ENCODE measurements at regions not wholly inside any gene's neighbourhood (a gene's known extent, or its start where the extent isn't known, plus 50 kb on each side); places are given as distances from the start of the nearest gene placed in this dataset.

DNA sequence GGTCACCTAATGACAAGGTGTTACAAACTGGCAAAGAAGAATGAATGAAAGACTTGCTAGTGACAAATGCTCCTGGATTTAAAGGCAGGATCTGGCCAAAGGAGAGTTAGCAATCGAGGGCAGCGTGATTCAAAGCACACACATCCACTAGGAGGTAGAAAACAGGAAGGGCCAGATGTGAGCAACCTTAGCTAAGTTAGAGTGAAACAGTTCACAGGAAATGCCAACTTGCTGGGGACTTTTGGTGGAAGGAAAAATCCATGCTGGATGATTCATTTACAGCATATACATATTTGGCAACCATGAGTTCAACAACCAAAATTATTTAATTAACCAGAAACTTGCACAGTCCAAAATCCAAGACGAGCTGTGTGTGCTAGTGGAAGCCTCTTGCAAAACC lies 276.9 kb downstream of the PTTG2 start:
- no peak overlapping the region for H3K4me3 Mint-ChIP-seq
- peaks cover 10% of the 10 kb centered on the region for H3K4me1 Mint-ChIP-seq (ENCODE audit: low read depth)
- no peaks in the 10 kb centered on the region for H3K9me3 Mint-ChIP-seq
- H3K36me3 Mint-ChIP-seq (ENCODE audit: low read depth), result no peaks in the 10 kb centered on the region
- H3K27me3 Mint-ChIP-seq, result peaks cover 4% of the 10 kb centered on the region
- no peak overlapping the region for H3K27ac Mint-ChIP-seq

DNA sequence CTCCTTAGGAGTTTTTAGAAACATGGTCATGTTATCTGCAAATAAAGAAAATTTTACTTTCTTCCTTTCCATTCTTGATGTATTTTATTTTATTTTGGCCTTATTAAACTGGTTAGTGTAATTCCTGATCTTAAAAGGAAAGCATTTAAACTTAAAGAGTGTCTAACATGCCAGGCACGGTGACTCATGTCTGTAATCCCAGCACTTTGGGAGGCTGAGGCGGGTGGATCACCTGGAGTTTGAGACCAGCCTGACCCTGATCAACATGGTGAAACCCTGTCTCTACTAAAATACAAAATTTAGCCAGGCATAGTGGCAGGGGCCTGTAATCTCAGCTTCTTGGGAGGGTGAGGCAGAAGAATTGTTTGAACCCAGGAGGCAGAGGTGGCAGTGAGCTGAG lies 281.3 kb downstream of the PTTG2 start:
- Mint-ChIP-seq H3K9me3 (no peaks in the 10 kb centered on the region), H3K4me1 (ENCODE audit: low read depth) (peaks cover 3% of the 10 kb centered on the region), H3K36me3 (ENCODE audit: low read depth) (no peaks in the 10 kb centered on the region), H3K27ac (no peak overlapping the region), H3K27me3 (no peaks in the 10 kb centered on the region), H3K4me3 (no peak overlapping the region)

DNA sequence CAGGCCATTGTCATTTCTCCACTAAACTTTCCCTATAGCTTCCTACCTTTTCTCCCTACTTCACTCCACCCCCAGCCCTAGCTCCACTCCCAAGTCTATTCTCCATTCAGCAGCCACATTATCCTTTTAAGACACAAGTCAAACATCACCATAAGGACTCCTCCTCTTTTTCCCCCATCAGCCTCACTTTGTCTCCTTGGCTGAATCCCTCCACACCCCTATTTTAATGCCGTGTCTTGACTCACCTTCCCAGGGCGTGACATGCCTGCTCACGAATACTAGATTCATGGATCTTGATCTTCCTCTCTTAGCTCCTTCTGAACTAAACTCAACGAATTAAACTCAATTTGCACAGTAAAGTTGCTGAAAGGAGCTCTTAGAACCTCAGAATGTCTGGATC lies 281.9 kb downstream of the PTTG2 start:
- peaks cover 1% of the 10 kb centered on the region for H3K4me1 Mint-ChIP-seq (ENCODE audit: low read depth)
- no peak overlapping the region for H3K27ac Mint-ChIP-seq
- H3K9me3 Mint-ChIP-seq, result no peaks in the 10 kb centered on the region
- no peak overlapping the region for H3K4me3 Mint-ChIP-seq
- H3K27me3 Mint-ChIP-seq, result no peaks in the 10 kb centered on the region
- no peaks in the 10 kb centered on the region for H3K36me3 Mint-ChIP-seq (ENCODE audit: low read depth)

DNA sequence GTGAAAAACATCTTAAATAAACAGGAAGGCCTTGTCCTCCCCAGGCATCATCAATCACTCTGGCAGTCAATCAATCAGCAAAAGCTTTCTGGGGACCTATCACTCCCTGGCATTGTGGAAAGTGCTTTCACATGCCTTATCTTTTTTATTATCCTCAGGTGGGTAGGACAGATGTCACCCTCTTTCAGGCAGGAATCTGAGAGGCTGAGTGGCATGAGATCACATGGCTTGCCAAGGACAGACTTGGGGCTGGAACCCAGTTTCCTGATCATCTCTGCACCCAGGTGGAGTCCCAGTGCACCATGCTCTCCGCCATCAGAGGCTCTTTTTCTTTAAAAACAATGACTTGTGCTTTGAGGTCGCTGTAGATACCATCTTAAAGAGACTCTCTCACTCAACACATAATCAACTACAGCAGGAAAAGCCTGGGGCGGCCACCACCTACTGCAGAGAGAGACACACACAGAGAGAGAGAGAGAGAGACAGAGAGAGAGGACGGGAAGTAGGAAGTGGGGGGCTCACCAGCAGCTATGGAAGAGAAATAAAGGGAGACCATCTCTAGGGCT lies 282.7 kb downstream of the PTTG2 start:
- Mint-ChIP-seq H3K27me3 (no peaks in the 10 kb centered on the region), H3K4me1 (ENCODE audit: low read depth) (no peaks in the 10 kb centered on the region), H3K27ac (no peak overlapping the region), H3K4me3 (no peak overlapping the region), H3K9me3 (no peaks in the 10 kb centered on the region), H3K36me3 (ENCODE audit: low read depth) (no peaks in the 10 kb centered on the region)

DNA sequence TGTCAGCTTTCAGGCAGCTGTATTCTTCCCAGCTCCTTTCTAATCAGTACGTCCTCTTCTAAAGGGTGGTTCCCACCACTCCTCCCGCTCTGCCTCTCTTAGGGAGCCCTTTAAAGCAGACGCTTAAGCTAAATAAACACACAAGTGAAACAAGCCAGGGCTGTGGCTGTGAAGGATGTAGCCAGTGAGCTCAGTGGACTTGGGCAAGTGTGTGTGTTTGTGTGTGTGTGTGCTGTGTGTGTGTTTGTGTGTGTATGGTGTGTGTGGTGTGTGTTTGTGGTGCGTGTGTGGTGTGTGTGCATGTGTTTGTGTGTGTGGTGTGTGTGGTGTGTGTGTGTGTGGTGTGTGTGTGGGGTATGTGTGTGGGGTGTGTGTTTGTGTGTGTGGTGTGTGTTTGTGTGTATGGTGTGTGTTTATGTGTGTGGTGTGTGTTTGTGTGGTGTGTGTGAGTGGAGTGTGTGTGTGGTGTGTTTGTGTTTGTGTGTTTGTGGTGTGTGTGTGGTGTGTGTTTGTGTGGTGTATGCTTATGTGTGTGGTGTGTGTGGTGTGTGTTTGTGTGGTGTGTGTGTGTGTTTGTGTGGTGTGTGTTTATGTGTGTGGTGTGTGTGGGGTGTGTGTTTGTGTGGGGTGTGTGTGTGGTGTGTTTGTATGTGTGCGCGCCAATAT lies 283.3 kb downstream of the PTTG2 start:
- no peaks in the 10 kb centered on the region for H3K27me3 Mint-ChIP-seq
- H3K9me3 Mint-ChIP-seq, result no peaks in the 10 kb centered on the region
- H3K4me3 Mint-ChIP-seq, result no peak overlapping the region
- no peaks in the 10 kb centered on the region for H3K4me1 Mint-ChIP-seq (ENCODE audit: low read depth)
- no peak overlapping the region for H3K27ac Mint-ChIP-seq
- no peaks in the 10 kb centered on the region for H3K36me3 Mint-ChIP-seq (ENCODE audit: low read depth)

DNA sequence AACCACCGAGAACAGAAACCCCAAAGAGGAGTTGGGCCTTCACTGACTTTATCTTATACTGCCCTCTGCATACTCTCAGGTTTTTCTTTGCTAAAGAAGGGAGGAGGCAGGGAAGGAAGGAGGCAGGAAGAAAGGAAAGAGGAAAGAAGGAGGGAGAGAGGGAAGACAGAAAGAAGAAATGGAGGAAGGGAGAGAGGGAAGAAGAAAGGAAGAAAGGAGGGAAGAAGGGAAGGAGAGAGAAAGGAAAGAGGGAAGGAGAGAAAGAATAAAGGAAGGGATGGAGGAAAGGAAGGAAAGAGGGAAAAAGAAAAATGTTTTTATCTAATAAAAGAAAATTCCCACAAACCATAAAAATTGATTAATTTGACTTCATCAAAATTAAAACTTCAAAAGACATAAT lies 294.6 kb downstream of the PTTG2 start:
- no peaks in the 10 kb centered on the region for H3K4me1 Mint-ChIP-seq (ENCODE audit: low read depth)
- H3K4me3 Mint-ChIP-seq, result no peak overlapping the region

DNA sequence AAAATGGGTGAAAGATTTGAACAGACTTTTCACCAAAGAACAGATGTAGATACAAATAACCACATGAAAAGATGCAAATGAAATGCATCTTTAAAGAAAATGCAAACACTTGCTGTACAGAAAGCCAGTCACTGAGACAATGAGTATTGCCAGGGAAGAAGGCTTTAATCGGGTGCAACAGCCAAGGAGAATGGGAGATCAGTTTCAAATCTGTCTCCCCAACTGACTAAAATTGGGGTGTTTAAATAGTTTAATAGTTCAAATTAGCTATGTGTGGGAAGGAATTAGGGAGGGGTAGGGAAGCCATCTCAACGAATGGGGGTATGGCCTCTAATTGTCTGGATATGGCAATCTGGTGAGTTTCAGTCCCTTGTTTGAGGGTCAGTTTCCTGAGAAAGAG lies 295.4 kb downstream of the PTTG2 start:
- peaks cover 9% of the 10 kb centered on the region for H3K36me3 Mint-ChIP-seq (ENCODE audit: low read depth)
- H3K4me1 Mint-ChIP-seq (ENCODE audit: low read depth), result no peaks in the 10 kb centered on the region
- no peak overlapping the region for H3K27ac Mint-ChIP-seq
- peaks cover 19% of the 10 kb centered on the region for H3K9me3 Mint-ChIP-seq
- peaks cover 6% of the 10 kb centered on the region for H3K27me3 Mint-ChIP-seq
- H3K4me3 Mint-ChIP-seq, result no peak overlapping the region

More for the DNA sequence above, 294.6 kb downstream of the PTTG2 start:
- Mint-ChIP-seq H3K27ac (no peak overlapping the region), H3K36me3 (ENCODE audit: low read depth) (peaks cover 9% of the 10 kb centered on the region), H3K9me3 (peaks cover 19% of the 10 kb centered on the region), H3K27me3 (peaks cover under 1% of the 10 kb centered on the region)

DNA sequence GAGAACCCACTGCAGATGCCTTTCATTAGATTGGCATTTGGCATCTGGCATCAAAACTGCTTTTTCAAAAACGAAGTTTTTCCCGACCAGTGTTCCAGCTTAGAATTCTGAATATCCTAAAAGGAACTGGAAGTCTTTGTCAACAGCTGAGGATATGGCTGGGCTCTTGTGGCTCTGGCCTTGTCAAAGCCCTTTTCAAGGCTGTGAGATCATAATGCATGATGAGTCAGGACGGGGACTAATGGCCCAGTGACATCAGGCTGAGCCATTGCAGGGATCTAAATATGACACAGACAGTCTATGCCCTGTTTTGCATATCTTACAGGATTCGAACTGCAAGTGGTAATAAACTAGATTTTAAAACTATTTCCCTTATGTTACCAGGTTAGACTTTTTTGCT lies 306.4 kb downstream of the PTTG2 start:
- no peaks in the 10 kb centered on the region for H3K36me3 Mint-ChIP-seq (ENCODE audit: low read depth)
- H3K4me1 Mint-ChIP-seq (ENCODE audit: low read depth), result no peaks in the 10 kb centered on the region
- H3K9me3 Mint-ChIP-seq, result no peaks in the 10 kb centered on the region
- H3K4me3 Mint-ChIP-seq, result no peak overlapping the region
- H3K27me3 Mint-ChIP-seq, result no peaks in the 10 kb centered on the region
- H3K27ac Mint-ChIP-seq, result no peak overlapping the region

DNA sequence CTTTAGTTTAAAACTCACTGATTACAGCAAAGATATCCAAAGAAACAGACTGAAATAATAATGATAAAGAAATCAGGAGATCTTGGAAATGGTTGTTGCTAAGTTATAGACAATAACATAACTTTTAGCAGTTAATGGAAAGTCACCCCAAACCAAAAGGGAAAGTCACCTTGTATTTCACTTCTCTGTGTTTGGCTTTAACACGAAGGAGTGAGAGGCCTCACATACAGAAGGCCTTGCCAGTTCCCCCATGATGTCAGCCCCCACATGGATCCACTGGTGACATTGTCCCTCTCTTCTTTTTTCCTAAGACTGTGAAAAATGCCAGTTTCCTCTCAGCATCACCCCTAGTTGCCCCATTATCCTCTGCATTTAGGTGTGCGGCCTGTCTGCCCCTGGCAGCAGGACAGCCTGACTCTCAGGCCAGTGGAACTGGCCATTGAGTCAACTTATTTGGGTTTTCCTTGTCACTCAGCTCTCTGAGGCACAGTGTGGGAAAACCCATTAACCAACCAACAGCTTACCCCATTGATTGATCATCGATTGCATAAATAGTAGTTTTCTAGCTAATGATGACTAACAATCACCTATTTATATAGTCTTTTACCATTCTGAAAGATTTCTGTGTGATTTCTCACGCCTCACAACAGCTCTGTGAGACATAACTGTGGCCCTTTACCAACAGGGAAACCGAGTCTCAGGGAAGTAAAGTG lies 308.1 kb downstream of the PTTG2 start:
- Mint-ChIP-seq H3K4me1 (ENCODE audit: low read depth) (no peaks in the 10 kb centered on the region), H3K9me3 (no peaks in the 10 kb centered on the region), H3K4me3 (no peak overlapping the region), H3K27me3 (no peaks in the 10 kb centered on the region), H3K27ac (no peak overlapping the region), H3K36me3 (ENCODE audit: low read depth) (no peaks in the 10 kb centered on the region)

DNA sequence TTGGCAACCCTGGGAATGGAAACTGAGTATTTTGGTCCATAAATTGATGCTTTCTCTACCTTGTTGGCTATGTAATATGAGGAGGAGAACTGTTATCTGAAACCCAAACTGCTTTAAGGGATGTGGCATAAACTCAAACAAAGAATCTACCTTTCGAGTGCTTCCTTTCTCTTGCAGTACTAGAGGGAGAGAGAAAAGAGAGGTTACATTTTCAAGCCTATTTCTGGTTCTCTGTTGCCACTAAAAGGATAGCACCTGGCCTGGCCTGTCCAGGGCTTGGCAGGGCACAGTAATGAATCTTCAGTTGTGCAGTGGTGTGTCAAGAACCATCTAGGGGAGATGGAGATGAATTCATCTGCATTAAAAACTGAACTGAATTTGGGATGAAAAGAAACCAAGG lies 308.6 kb downstream of the PTTG2 start:
- H3K27ac Mint-ChIP-seq, result no peak overlapping the region
- no peaks in the 10 kb centered on the region for H3K36me3 Mint-ChIP-seq (ENCODE audit: low read depth)
- H3K4me3 Mint-ChIP-seq, result no peak overlapping the region
- no peaks in the 10 kb centered on the region for H3K27me3 Mint-ChIP-seq
- no peaks in the 10 kb centered on the region for H3K4me1 Mint-ChIP-seq (ENCODE audit: low read depth)
- no peaks in the 10 kb centered on the region for H3K9me3 Mint-ChIP-seq

DNA sequence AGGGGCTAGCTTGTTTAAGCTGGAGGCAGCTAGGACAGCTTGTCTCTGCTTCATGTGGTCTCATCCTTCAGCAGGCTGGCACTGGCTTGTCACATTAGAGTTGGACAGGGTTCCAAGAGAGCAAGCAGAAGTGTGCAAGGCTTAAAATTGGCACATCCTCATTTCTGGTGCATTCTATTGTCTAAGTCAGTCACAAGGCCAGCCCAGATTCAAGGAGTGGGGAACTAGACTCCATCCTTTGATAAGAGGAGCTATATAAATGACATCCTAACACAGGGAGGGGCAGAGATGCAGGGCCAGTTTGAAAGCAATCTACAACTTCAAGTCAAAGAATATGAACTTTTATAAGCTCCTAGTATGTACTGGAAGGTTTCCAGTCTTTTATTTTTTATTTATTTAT lies 313.2 kb downstream of the PTTG2 start:
- H3K9me3 Mint-ChIP-seq, result peaks cover 5% of the 10 kb centered on the region
- H3K4me3 Mint-ChIP-seq, result no peak overlapping the region
- no peaks in the 10 kb centered on the region for H3K4me1 Mint-ChIP-seq (ENCODE audit: low read depth)
- no peak overlapping the region for H3K27ac Mint-ChIP-seq
- no peaks in the 10 kb centered on the region for H3K27me3 Mint-ChIP-seq
- H3K36me3 Mint-ChIP-seq (ENCODE audit: low read depth), result no peaks in the 10 kb centered on the region

DNA sequence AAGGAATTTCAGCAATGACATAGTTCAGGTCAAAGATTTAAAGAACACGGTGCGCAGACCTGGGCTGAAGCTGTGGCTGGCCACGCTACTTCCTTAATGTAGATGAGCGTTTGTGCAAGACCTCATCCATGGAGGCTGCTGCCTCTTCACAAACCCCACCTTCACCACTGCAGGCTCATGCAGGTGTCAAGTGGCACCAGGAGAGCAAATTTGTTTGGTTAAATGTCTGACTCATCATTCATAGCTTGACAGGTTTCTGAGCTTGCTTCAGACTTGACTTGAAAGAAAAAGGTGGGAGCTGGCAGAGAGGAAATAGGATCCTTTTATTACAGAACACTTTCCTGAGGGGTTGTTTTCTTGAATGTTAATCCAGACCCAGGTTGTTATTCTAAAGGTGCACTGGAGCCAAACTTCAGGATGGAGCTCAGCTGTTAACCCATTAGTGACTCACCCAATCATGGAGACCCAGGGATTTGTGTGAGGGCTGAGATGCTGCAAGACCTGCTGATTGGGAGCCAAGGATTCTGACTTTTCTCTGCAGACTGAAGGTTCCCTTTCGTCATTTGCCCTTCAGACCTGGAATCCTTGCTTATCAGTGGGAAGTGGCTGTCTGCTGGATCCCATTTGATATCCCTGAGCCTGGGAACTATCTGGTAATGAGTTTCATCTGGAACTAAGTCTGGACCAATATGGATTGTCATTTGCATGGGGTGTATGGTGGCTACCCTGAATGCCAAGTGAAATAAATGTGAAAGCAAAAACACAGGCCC lies 315.3 kb downstream of the PTTG2 start:
- Mint-ChIP-seq H3K4me1 (ENCODE audit: low read depth) (no peaks in the 10 kb centered on the region), H3K27me3 (no peaks in the 10 kb centered on the region), H3K36me3 (ENCODE audit: low read depth) (no peaks in the 10 kb centered on the region), H3K9me3 (peaks cover 5% of the 10 kb centered on the region), H3K27ac (no peak overlapping the region), H3K4me3 (no peak overlapping the region)

DNA sequence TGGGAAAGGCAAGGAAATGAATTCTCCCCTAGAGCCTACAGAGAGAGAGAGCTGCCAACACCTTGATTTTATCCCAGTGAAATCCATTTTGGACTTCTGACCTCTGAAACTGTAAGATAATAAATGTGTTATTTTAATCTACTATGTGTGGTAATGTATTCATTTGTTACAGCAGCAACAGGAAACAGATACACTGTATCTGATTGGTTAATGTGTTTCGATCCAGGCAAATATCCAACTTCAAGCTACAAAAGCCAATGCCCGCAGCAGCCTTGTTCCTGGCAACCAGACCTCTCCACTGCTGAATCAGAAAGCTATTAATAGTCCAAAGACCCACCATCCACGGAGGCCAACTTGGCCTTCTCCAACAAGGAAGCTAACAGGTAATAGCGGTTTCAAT lies 318.1 kb downstream of the PTTG2 start:
- no peaks in the 10 kb centered on the region for H3K36me3 Mint-ChIP-seq (ENCODE audit: low read depth)

DNA sequence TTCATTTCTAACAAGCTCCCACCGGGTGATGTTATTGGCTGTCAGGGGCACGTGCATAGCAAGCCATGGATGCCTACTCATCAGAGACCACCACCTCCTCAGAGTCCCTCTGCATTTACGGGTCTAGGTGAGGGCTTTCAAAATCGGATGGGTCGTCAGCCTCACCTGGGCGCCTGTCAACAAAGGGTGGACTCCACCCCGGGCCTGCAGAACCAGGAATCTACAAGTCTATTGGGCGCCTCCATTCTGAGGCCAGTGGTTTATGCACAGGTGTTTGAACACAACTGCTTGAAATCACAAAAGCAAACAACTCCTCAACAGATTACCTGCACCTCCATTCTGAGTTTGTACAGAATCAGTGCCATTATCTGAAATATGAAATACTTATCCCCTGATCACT lies 318.9 kb downstream of the PTTG2 start:
- Mint-ChIP-seq H3K4me3 (no peak overlapping the region), H3K27ac (no peak overlapping the region)

More for the DNA sequence above, 318.1 kb downstream of the PTTG2 start:
- Mint-ChIP-seq H3K4me1 (ENCODE audit: low read depth) (no peaks in the 10 kb centered on the region), H3K27ac (no peak overlapping the region), H3K4me3 (no peak overlapping the region), H3K27me3 (no peaks in the 10 kb centered on the region), H3K9me3 (peaks cover 5% of the 10 kb centered on the region)

DNA sequence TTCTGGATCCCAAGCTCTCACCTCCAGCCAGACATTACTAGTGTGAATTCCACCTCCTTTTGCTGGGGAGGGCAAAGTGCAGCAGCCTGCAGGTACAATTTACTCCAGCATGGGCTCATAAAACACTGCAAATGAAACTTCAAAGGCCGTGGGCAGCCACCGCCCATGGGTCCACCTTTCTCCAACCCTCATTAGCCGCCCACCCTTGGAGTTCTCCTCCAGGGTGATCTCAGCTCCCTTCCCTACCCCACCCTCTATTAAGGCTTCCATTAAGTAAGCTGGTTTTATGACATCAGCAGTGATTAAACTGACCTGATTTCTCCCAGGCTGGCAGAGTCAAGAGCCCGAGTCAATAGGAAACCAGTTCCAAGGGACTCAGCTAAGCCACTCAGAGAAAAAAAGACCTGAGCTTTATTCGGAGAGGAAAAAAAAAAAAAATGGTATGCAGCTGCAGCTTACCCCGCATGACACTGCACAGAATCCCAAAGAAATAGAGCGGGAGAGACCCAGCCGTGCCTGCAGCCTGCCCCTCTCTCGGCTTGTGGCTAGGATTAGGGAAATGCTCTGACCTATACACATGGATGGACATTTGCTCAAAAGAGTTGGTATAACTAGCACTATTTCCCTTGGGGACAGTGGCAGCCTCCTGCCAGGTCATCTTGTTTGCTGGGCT lies 319.6 kb downstream of the PTTG2 start:
- Mint-ChIP-seq H3K27me3 (no peaks in the 10 kb centered on the region), H3K4me1 (ENCODE audit: low read depth) (peaks cover 4% of the 10 kb centered on the region), H3K9me3 (peaks cover 5% of the 10 kb centered on the region), H3K4me3 (no peak overlapping the region), H3K27ac (no peak overlapping the region), H3K36me3 (ENCODE audit: low read depth) (no peaks in the 10 kb centered on the region)

More for the DNA sequence above, 318.9 kb downstream of the PTTG2 start:
- peaks cover 4% of the 10 kb centered on the region for H3K4me1 Mint-ChIP-seq (ENCODE audit: low read depth)
- H3K27me3 Mint-ChIP-seq, result no peaks in the 10 kb centered on the region
- H3K9me3 Mint-ChIP-seq, result peaks cover 5% of the 10 kb centered on the region
- H3K36me3 Mint-ChIP-seq (ENCODE audit: low read depth), result no peaks in the 10 kb centered on the region
